ENCODE measurements at regions not wholly inside any gene's neighbourhood (a gene's known extent, or its start where the extent isn't known, plus 50 kb on each side); places are given as distances from the start of the nearest gene placed in this dataset.

- Histone ChIP-seq H3K4me2 (ENCODE audit: low read length) (no peak overlapping the region), H3K4me3 (ENCODE audit: low read length) (no peak overlapping the region), H3K27me3 (ENCODE audit: control insufficient read depth, insufficient read depth, low read length) (no peaks in the 10 kb centered on the region), H3K9ac (ENCODE audit: low read depth, low read length) (no peak overlapping the region), H3K4me1 (ENCODE audit: control insufficient read depth, insufficient read depth, low read length) (no peaks in the 10 kb centered on the region), H3K36me3 (ENCODE audit: insufficient read depth, low read length) (no peaks in the 10 kb centered on the region), H3K9me3 (replicated peaks; ENCODE audit: low read length) (no peaks in the 10 kb centered on the region)
These were observed 254.4 kb downstream of the ANKRD7 start for GRCh38 chr7:118478931-118479330.

- Histone ChIP-seq H3K27me3 (ENCODE audit: control insufficient read depth, insufficient read depth, low read length) (no peaks in the 10 kb centered on the region), H3K36me3 (ENCODE audit: insufficient read depth, low read length) (no peaks in the 10 kb centered on the region), H3K4me2 (ENCODE audit: low read length) (no peak overlapping the region), H3K9me3 (replicated peaks; ENCODE audit: low read length) (no peaks in the 10 kb centered on the region), H3K9ac (ENCODE audit: low read depth, low read length) (no peak overlapping the region), H3K4me1 (ENCODE audit: control insufficient read depth, insufficient read depth, low read length) (no peaks in the 10 kb centered on the region), H3K4me3 (ENCODE audit: low read length) (no peak overlapping the region)
These were observed 268.0 kb downstream of the ANKRD7 start for GRCh38 chr7:118492466-118492865.

GRCh38 chr7:118496138-118496644 is 271.7 kb downstream of the ANKRD7 start:
- H3K9ac ChIP-seq (ENCODE audit: low read depth, low read length): no peak overlapping the region
- no peaks in the 10 kb centered on the region for H3K9me3 ChIP-seq (replicated peaks; ENCODE audit: low read length)
- no peaks in the 10 kb centered on the region for H3K27me3 ChIP-seq (ENCODE audit: control insufficient read depth, insufficient read depth, low read length)
- H3K36me3 ChIP-seq (ENCODE audit: insufficient read depth, low read length): no peaks in the 10 kb centered on the region
- H3K4me2 ChIP-seq (ENCODE audit: low read length): no peak overlapping the region
- H3K4me1 ChIP-seq (ENCODE audit: control insufficient read depth, insufficient read depth, low read length): no peaks in the 10 kb centered on the region
- no peak overlapping the region for H3K4me3 ChIP-seq (ENCODE audit: low read length)

GRCh38 chr7:118502235-118502634 is 277.7 kb downstream of the ANKRD7 start:
- Histone ChIP-seq H3K9ac (ENCODE audit: low read depth, low read length) (no peak overlapping the region), H3K9me3 (replicated peaks; ENCODE audit: low read length) (no peaks in the 10 kb centered on the region), H3K4me3 (ENCODE audit: low read length) (no peak overlapping the region), H3K27me3 (ENCODE audit: control insufficient read depth, insufficient read depth, low read length) (no peaks in the 10 kb centered on the region), H3K4me1 (ENCODE audit: control insufficient read depth, insufficient read depth, low read length) (no peaks in the 10 kb centered on the region), H3K36me3 (ENCODE audit: insufficient read depth, low read length) (no peaks in the 10 kb centered on the region), H3K4me2 (ENCODE audit: low read length) (no peak overlapping the region)

GRCh38 chr7:118511146-118511545 is 286.6 kb downstream of the ANKRD7 start:
- Histone ChIP-seq H3K36me3 (ENCODE audit: insufficient read depth, low read length) (no peaks in the 10 kb centered on the region), H3K4me1 (ENCODE audit: control insufficient read depth, insufficient read depth, low read length) (no peaks in the 10 kb centered on the region), H3K9ac (ENCODE audit: low read depth, low read length) (no peak overlapping the region), H3K9me3 (replicated peaks; ENCODE audit: low read length) (no peaks in the 10 kb centered on the region), H3K4me2 (ENCODE audit: low read length) (no peak overlapping the region), H3K4me3 (ENCODE audit: low read length) (no peak overlapping the region), H3K27me3 (ENCODE audit: control insufficient read depth, insufficient read depth, low read length) (no peaks in the 10 kb centered on the region)

- no peaks in the 10 kb centered on the region for H3K4me1 ChIP-seq (ENCODE audit: control insufficient read depth, insufficient read depth, low read length)
- no peaks in the 10 kb centered on the region for H3K27me3 ChIP-seq (ENCODE audit: control insufficient read depth, insufficient read depth, low read length)
- H3K9ac ChIP-seq (ENCODE audit: low read depth, low read length): no peak overlapping the region
- H3K4me3 ChIP-seq (ENCODE audit: low read length): no peak overlapping the region
- no peak overlapping the region for H3K4me2 ChIP-seq (ENCODE audit: low read length)
- no peaks in the 10 kb centered on the region for H3K9me3 ChIP-seq (replicated peaks; ENCODE audit: low read length)
- H3K36me3 ChIP-seq (ENCODE audit: insufficient read depth, low read length): no peaks in the 10 kb centered on the region
These were observed 292.8 kb downstream of the ANKRD7 start for GRCh38 chr7:118517275-118517674.

GRCh38 chr7:118525020-118525419 is 300.5 kb downstream of the ANKRD7 start:
- Histone ChIP-seq H3K9ac (ENCODE audit: low read depth, low read length) (no peak overlapping the region), H3K4me2 (ENCODE audit: low read length) (no peak overlapping the region), H3K27me3 (ENCODE audit: control insufficient read depth, insufficient read depth, low read length) (no peaks in the 10 kb centered on the region), H3K4me1 (ENCODE audit: control insufficient read depth, insufficient read depth, low read length) (no peaks in the 10 kb centered on the region), H3K4me3 (ENCODE audit: low read length) (no peak overlapping the region), H3K36me3 (ENCODE audit: insufficient read depth, low read length) (no peaks in the 10 kb centered on the region), H3K9me3 (replicated peaks; ENCODE audit: low read length) (no peaks in the 10 kb centered on the region)

GRCh38 chr7:118531566-118531965 is 307.1 kb downstream of the ANKRD7 start:
- no peak overlapping the region for H3K4me3 ChIP-seq (ENCODE audit: low read length)
- no peaks in the 10 kb centered on the region for H3K4me1 ChIP-seq (ENCODE audit: control insufficient read depth, insufficient read depth, low read length)
- no peak overlapping the region for H3K4me2 ChIP-seq (ENCODE audit: low read length)
- no peaks in the 10 kb centered on the region for H3K36me3 ChIP-seq (ENCODE audit: insufficient read depth, low read length)
- no peak overlapping the region for H3K9ac ChIP-seq (ENCODE audit: low read depth, low read length)
- no peaks in the 10 kb centered on the region for H3K27me3 ChIP-seq (ENCODE audit: control insufficient read depth, insufficient read depth, low read length)
- no peaks in the 10 kb centered on the region for H3K9me3 ChIP-seq (replicated peaks; ENCODE audit: low read length)

GRCh38 chr7:118559207-118559606 is 334.7 kb downstream of the ANKRD7 start:
- peaks cover 5% of the 10 kb centered on the region for H3K9me3 ChIP-seq (replicated peaks; ENCODE audit: low read length)
- no peak overlapping the region for H3K9ac ChIP-seq (ENCODE audit: low read depth, low read length)
- H3K4me3 ChIP-seq (ENCODE audit: low read length): no peak overlapping the region
- H3K36me3 ChIP-seq (ENCODE audit: insufficient read depth, low read length): no peaks in the 10 kb centered on the region
- no peak overlapping the region for H3K4me2 ChIP-seq (ENCODE audit: low read length)
- H3K4me1 ChIP-seq (ENCODE audit: control insufficient read depth, insufficient read depth, low read length): no peaks in the 10 kb centered on the region
- H3K27me3 ChIP-seq (ENCODE audit: control insufficient read depth, insufficient read depth, low read length): no peaks in the 10 kb centered on the region

- H3K9me3 ChIP-seq (replicated peaks; ENCODE audit: low read length): peaks cover 5% of the 10 kb centered on the region
- no peaks in the 10 kb centered on the region for H3K27me3 ChIP-seq (ENCODE audit: control insufficient read depth, insufficient read depth, low read length)
- no peaks in the 10 kb centered on the region for H3K36me3 ChIP-seq (ENCODE audit: insufficient read depth, low read length)
- no peak overlapping the region for H3K4me3 ChIP-seq (ENCODE audit: low read length)
- H3K4me2 ChIP-seq (ENCODE audit: low read length): no peak overlapping the region
- H3K9ac ChIP-seq (ENCODE audit: low read depth, low read length): no peak overlapping the region
- no peaks in the 10 kb centered on the region for H3K4me1 ChIP-seq (ENCODE audit: control insufficient read depth, insufficient read depth, low read length)
These were observed 338.8 kb downstream of the ANKRD7 start for GRCh38 chr7:118563311-118563710.

- no peaks in the 10 kb centered on the region for H3K9me3 ChIP-seq (replicated peaks; ENCODE audit: low read length)
- H3K9ac ChIP-seq (ENCODE audit: low read depth, low read length): no peak overlapping the region
- H3K27me3 ChIP-seq (ENCODE audit: control insufficient read depth, insufficient read depth, low read length): no peaks in the 10 kb centered on the region
- no peaks in the 10 kb centered on the region for H3K36me3 ChIP-seq (ENCODE audit: insufficient read depth, low read length)
- H3K4me1 ChIP-seq (ENCODE audit: control insufficient read depth, insufficient read depth, low read length): no peaks in the 10 kb centered on the region
- H3K4me2 ChIP-seq (ENCODE audit: low read length): no peak overlapping the region
- H3K4me3 ChIP-seq (ENCODE audit: low read length): no peak overlapping the region
These were observed 348.1 kb downstream of the ANKRD7 start for GRCh38 chr7:118572604-118573003.

- Histone ChIP-seq H3K9ac (ENCODE audit: low read depth, low read length) (no peak overlapping the region), H3K36me3 (ENCODE audit: insufficient read depth, low read length) (no peaks in the 10 kb centered on the region), H3K9me3 (replicated peaks; ENCODE audit: low read length) (no peaks in the 10 kb centered on the region), H3K27me3 (ENCODE audit: control insufficient read depth, insufficient read depth, low read length) (no peaks in the 10 kb centered on the region), H3K4me3 (ENCODE audit: low read length) (no peak overlapping the region), H3K4me1 (ENCODE audit: control insufficient read depth, insufficient read depth, low read length) (no peaks in the 10 kb centered on the region), H3K4me2 (ENCODE audit: low read length) (no peak overlapping the region)
These were observed 348.6 kb downstream of the ANKRD7 start for GRCh38 chr7:118573085-118573484.
